ES-I3 (cell line): ENCODE measurements at regions not wholly inside any gene's neighbourhood (a gene's known extent, or its start where the extent isn't known, plus 50 kb on each side); places are given as distances from the start of the nearest gene placed in this dataset.

ENCODE experiments used
- H3K36me3 ChIP-seq: 2 replicates; pipeline ENCODE4 v1.6.1; 2013; ENCODE audit warnings: mild to moderate bottlenecking, low read length, control low read depth, moderate library complexity; ENCODE audit not compliant: insufficient read depth
- H3K4me1 ChIP-seq: 2 replicates; pipeline ENCODE4 v1.6.1; 2013; ENCODE audit warnings: mild to moderate bottlenecking, control low read depth, low read length; ENCODE audit not compliant: insufficient read depth
- H3K9ac ChIP-seq: 2 replicates; pipeline ENCODE4 v1.6.1; 2013; ENCODE audit warnings: low read depth, mild to moderate bottlenecking, low read length, moderate library complexity
- H3K9me3 ChIP-seq: 2 replicates; pipeline ENCODE4 v1.6.1; 2013; ENCODE audit warnings: mild to moderate bottlenecking, low read length, moderate library complexity; ENCODE audit not compliant: control insufficient read depth, insufficient read depth

DNA sequence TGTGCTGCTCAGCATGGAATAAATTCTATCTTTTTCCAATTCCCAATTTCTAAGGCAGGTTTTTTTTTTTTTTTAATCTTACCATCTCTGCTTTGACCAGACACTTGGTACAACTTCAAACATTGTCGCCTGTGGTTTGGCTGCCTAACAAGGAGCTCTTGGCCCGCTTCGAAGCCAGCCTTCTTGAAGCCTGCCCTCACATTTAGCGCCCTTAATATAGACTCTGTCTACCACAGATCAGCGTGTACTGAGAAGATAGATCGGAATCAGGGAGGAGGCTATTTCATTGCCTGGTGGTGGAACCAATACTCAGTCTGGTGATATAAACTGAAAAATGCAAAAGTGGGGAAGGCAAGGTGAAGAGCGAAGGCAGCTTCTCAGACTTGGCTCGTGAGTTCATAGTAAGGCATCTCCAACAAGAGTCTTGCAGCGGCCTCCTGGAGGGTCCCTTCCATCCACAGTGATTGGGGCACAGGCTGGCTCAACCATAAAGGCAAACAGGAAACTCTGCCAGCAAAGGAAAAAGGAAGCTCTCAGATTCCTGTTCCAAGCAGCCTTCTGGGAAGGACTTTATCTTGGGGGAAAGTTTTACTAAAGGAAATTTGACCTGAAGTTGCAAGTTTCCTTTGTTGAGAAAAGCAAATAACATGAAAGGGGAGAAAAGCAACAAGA, 103.2 kb upstream of the BCL2L14 start:
- no peaks in the 10 kb centered on the region; the same call in 1 of the 2 replicates for H3K9me3 ChIP-seq
- H3K9ac ChIP-seq, result no peak overlapping the region

GRCh38 chr12:11968048-11968383, 102.7 kb upstream of the BCL2L14 start:
- no peaks in the 10 kb centered on the region for H3K36me3 ChIP-seq
- H3K9ac ChIP-seq, result no peak overlapping the region
- H3K4me1 ChIP-seq, result peaks cover 3% of the 10 kb centered on the region; the same call in 1 of the 2 replicates
- no peaks in the 10 kb centered on the region; the same call in 1 of the 2 replicates for H3K9me3 ChIP-seq

More for the DNA sequence above, 103.2 kb upstream of the BCL2L14 start:
- Histone ChIP-seq H3K4me1 (peaks cover 3% of the 10 kb centered on the region; the same call in 1 of the 2 replicates), H3K36me3 (no peaks in the 10 kb centered on the region)

DNA sequence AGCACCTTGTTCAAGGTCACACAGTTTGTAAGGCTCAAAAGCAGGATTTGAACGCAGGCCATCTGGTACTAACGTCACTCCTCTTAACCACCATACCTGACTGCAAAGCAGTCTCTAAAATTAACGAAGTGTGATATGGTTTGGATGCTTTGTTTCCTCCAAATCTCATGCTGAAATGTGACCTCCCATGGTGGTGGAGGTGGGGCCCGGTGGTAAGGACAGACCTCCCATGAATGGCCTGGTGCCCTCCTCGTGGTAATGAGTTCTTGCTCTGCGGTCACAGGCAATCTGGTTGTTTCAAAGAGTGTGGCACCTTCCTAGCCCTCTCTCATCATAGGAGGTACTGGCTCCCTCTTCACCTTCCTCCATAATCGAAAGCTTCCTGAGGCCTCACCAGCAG, 102.2 kb upstream of the BCL2L14 start:
- H3K9me3 ChIP-seq, result no peaks in the 10 kb centered on the region; the same call in 1 of the 2 replicates
- no peak overlapping the region for H3K9ac ChIP-seq
- peaks cover 3% of the 10 kb centered on the region; the same call in 1 of the 2 replicates for H3K4me1 ChIP-seq
- no peaks in the 10 kb centered on the region for H3K36me3 ChIP-seq

DNA sequence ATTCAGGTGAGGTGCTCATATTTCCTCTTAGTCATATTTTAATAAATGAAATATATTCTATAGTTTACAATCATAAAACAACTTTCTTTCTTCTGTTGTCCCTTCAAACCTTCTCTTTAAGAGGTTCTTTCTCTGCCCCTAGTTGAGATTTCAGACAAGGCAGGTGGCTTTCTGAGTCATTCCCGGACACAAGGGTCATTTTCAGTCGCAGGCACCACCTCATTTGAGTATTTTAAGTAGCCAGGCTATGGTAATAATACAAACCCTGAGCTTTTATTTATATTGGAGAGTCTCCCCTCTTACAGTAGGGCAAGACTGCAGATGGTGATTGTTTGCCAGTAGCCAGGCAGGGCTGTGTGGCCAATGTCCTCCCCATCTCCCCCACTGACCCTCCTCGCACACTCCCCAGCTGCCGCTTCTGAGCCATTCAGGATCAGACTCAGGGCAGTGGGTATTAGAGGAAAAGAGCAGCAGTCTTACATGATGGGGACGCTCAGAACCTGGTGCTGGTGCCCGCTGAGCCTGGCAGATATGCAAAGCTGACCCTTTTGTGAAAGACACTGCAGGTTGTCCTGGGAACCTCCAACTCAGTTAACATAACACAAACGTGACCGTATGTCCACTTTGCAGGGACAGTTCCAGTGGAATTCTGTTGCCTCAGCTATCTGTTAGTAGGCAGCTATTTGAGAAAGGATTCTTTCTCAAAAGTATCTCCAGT, 101.1 kb upstream of the BCL2L14 start:
- no peaks in the 10 kb centered on the region for H3K36me3 ChIP-seq
- no peak overlapping the region for H3K9ac ChIP-seq

DNA sequence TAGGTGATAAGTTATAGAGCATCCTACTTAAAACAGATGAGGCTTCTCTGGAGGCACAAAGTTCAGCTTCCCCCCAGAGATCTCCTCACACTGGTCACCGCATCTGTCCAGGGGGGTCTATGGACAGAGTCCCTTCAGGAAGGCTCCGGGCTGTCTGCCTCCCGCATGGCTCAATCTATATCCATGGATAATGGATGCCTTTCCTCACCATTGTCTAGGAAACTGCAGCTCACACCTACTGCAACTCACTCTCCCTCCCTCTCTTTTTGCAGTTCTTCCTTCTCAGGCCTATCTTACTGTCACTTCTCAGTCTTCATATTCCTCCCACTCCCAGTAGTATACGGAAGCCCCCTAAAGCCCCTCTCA, 100.6 kb upstream of the BCL2L14 start:
- H3K4me1 ChIP-seq, result peaks cover 3% of the 10 kb centered on the region; the same call in 1 of the 2 replicates
- H3K36me3 ChIP-seq, result no peaks in the 10 kb centered on the region
- no peaks in the 10 kb centered on the region; the same call in 1 of the 2 replicates for H3K9me3 ChIP-seq
- no peak overlapping the region for H3K9ac ChIP-seq

More for the DNA sequence above, 101.1 kb upstream of the BCL2L14 start:
- Histone ChIP-seq H3K4me1 (peaks cover 3% of the 10 kb centered on the region; the same call in 1 of the 2 replicates), H3K9me3 (no peaks in the 10 kb centered on the region; the same call in 1 of the 2 replicates)

DNA sequence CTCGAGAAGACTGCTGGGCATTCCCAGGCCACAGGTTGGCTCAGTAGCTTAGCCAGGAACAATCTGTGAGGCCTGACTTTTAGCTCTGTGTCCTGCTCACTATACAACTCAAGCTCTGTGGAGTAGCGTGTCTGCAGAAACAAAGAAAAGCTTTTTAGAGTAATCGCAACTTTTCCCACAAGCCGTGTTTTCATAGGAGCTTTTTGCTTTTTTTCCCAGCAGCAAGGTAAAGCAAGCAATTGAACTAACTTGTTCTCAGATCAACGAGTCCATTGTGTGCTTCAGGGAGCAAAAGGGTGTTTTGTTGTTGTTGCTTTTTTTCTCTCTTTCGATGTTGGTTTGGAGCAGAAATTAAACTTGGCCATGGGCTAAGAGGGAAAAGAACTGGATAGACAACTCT, 97.3 kb upstream of the BCL2L14 start:
- Histone ChIP-seq H3K36me3 (no peaks in the 10 kb centered on the region), H3K9ac (no peak overlapping the region), H3K9me3 (no peaks in the 10 kb centered on the region; the same call in 1 of the 2 replicates), H3K4me1 (peaks cover 3% of the 10 kb centered on the region; the same call in 1 of the 2 replicates)

- Histone ChIP-seq H3K9me3 (no peaks in the 10 kb centered on the region), H3K9ac (no peak overlapping the region), H3K36me3 (no peaks in the 10 kb centered on the region), H3K4me1 (no peaks in the 10 kb centered on the region)
Measured at GRCh38 chr12:11976005-11976404, 94.7 kb upstream of the BCL2L14 start.

- Histone ChIP-seq H3K9me3 (no peaks in the 10 kb centered on the region), H3K36me3 (no peaks in the 10 kb centered on the region), H3K4me1 (no peaks in the 10 kb centered on the region), H3K9ac (no peak overlapping the region)
Measured at GRCh38 chr12:11978726-11979384, 91.9 kb upstream of the BCL2L14 start.

GRCh38 chr12:11980115-11980514, 90.6 kb upstream of the BCL2L14 start:
- H3K4me1 ChIP-seq, result no peaks in the 10 kb centered on the region
- H3K9ac ChIP-seq, result no peak overlapping the region
- no peaks in the 10 kb centered on the region for H3K9me3 ChIP-seq
- H3K36me3 ChIP-seq, result no peaks in the 10 kb centered on the region

DNA sequence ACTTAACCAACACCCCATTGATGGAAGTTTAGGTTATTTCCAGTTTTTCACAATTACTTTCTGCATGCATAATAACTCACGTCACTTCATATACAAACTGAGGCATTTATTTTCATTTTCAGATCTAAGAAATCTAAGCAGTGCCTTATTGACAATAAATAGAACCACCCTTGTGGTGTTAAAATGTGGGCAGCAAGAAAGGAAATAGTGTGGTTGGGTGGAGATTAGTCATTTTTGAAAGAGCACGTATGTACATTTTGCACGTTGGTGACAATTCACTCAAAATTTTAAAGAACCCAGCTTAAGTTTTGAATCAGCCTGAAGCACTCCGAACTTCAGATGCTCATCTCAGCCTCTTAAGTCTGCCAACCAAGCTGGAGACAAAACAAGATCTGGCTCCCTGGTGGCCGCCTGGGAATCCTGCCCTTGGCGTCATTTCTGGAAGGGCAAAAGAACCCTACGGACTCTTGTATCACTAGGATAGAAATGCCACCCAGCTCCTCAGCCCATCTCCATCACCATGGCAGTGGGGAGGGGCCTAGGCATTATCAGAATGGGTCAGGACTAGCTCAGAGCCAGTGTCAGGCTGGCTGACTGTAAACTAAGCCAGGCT, 89.5 kb upstream of the BCL2L14 start:
- Histone ChIP-seq H3K9me3 (no peaks in the 10 kb centered on the region), H3K36me3 (no peaks in the 10 kb centered on the region), H3K4me1 (no peaks in the 10 kb centered on the region), H3K9ac (no peak overlapping the region)

GRCh38 chr12:11984417-11984816, 86.3 kb upstream of the BCL2L14 start:
- Histone ChIP-seq H3K36me3 (no peaks in the 10 kb centered on the region), H3K4me1 (no peaks in the 10 kb centered on the region), H3K9me3 (no peaks in the 10 kb centered on the region), H3K9ac (no peak overlapping the region)

DNA sequence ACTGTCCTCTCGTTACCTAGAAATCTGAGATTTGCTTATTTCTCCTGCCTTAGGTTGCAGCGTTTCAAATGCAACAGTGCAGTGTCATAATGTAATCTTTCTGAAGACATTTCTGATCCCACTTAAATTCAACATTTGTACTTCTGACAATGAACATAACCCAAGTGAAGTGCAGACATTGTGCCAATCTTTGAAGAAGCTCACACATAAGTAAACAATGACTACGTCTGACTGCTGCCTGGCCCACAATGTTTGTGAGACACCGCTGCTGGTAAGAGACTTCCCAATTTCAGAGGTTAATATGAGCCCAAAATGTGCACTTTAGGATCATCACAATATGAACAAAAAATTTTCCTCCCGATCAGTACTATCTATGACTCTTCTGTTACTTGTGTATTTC, 84.6 kb upstream of the BCL2L14 start:
- H3K9me3 ChIP-seq, result no peaks in the 10 kb centered on the region
- no peaks in the 10 kb centered on the region for H3K4me1 ChIP-seq
- no peak overlapping the region for H3K9ac ChIP-seq
- no peaks in the 10 kb centered on the region for H3K36me3 ChIP-seq

DNA sequence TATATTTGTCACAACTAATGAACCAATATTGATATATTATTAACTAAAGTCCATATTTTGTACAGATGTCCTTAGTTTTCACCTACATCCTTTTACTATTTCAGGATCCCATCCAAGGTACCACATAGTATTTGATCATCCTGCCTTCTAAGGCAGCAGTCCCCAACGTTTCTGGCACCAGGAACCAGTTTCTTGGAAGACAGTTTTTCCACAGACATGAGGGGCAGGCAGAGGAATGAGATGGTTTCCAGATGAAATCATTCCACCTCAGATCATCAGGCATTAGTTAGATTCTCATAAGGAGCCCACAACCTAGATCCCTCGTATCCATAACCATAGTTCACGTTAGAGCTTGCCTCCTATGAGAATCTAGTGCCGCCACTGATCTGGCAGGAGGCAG, 82.8 kb upstream of the BCL2L14 start:
- no peak overlapping the region for H3K9ac ChIP-seq
- H3K4me1 ChIP-seq, result no peaks in the 10 kb centered on the region
- H3K36me3 ChIP-seq, result no peaks in the 10 kb centered on the region
- H3K9me3 ChIP-seq, result no peaks in the 10 kb centered on the region

DNA sequence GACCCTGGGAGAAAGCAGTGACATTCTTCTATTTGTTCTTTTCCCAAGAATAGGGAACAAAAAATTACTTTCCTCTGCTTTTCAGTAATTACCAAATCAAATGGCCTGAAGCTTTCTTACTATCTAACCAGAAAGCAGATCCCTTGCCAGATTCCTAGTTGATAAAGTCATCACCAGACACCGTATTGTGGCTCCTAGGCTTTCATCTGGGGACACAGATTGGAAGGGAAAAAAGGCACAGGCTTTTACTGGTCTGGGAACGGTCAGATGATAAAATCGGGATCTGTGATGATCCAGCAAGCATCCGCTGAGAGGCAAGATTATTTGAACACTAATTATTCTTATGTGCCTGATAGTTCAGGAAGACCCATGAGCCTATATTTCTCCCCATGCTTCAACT, 79.1 kb upstream of the BCL2L14 start:
- Histone ChIP-seq H3K36me3 (no peaks in the 10 kb centered on the region), H3K9ac (no peak overlapping the region), H3K4me1 (no peaks in the 10 kb centered on the region), H3K9me3 (no peaks in the 10 kb centered on the region)
